ENCODE measurements at regions not wholly inside any gene's neighbourhood (a gene's known extent, or its start where the extent isn't known, plus 50 kb on each side); places are given as distances from the start of the nearest gene placed in this dataset.

GRCh38 chr16:35557731-35558130 is 2098.3 kb downstream of the TP53TG3F start:
- no peak for TF ChIP-seq CTCF (conservative IDR thresholded peaks at IDR 0.05; ENCODE audit: low read depth, low read length)
- TF ChIP-seq EZH2 (IDR thresholded peaks at IDR 0.05; ENCODE audit: borderline replicate concordance, low read depth, low read length, poor library complexity, severe bottlenecking): no peak
